GM12875 (cell line): ENCODE measurements at regions not wholly inside any gene's neighbourhood (a gene's known extent, or its start where the extent isn't known, plus 50 kb on each side); places are given as distances from the start of the nearest gene placed in this dataset.

Experiments
- H3K4me3 ChIP-seq: one replicate; pipeline ENCODE4 v1.5.1; 2011; ENCODE audit warnings: low read depth, low read length, control low read depth
- TF ChIP-seq, protein P1 (sequence below): IDR thresholded peaks from 2 replicates; pipeline ENCODE4 v1.5.1; 2011; ENCODE audit warnings: low read depth, mild to moderate bottlenecking, control low read depth, inconsistent platforms, low read length, moderate library complexity, borderline replicate concordance; ENCODE audit not compliant: insufficient read depth

DNA sequence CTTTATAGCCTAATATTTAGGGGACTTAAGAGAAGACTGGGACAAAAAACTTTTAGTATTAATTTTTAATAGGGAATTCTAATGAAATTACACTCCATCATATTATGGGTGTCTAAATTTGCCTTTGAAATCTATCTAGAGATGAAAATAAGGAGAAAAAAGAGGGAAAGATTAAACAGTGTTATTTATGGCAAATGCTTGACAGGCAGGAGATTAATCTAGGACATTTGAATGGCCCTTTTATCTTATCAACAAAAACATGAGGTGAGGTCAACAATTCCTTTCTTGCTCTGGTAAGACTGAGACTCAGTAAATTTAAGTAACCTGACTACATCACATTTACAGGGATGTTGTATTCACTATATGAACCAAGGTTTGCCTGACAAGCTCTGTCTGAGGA, 852.8 kb upstream of the CTNND2 start:
- TF ChIP-seq, protein P1, sequence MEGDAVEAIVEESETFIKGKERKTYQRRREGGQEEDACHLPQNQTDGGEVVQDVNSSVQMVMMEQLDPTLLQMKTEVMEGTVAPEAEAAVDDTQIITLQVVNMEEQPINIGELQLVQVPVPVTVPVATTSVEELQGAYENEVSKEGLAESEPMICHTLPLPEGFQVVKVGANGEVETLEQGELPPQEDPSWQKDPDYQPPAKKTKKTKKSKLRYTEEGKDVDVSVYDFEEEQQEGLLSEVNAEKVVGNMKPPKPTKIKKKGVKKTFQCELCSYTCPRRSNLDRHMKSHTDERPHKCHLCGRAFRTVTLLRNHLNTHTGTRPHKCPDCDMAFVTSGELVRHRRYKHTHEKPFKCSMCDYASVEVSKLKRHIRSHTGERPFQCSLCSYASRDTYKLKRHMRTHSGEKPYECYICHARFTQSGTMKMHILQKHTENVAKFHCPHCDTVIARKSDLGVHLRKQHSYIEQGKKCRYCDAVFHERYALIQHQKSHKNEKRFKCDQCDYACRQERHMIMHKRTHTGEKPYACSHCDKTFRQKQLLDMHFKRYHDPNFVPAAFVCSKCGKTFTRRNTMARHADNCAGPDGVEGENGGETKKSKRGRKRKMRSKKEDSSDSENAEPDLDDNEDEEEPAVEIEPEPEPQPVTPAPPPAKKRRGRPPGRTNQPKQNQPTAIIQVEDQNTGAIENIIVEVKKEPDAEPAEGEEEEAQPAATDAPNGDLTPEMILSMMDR, result no peak
- H3K4me3 ChIP-seq, result no peak overlapping the region

DNA sequence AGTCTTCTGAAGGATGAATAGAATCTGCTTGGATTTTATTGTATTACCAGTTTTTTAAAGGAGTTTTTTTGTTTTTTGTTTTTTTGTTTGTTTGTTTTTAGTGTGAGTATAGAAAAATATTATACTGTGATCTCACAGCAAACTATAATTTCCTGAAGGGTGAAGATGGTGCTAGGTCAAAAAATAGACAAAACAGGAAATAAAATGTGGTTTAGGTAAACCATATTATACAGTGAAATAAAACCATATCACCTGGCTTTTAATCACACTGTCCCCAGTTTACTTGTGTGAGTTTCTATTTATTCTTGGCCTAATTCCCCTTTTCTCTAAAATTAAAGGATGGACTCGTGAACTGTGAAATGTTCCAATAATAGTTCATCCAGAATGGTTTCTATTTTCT, 841.3 kb upstream of the CTNND2 start:
- H3K4me3 ChIP-seq, result no peak overlapping the region
- TF ChIP-seq, protein P1, result no peak

DNA sequence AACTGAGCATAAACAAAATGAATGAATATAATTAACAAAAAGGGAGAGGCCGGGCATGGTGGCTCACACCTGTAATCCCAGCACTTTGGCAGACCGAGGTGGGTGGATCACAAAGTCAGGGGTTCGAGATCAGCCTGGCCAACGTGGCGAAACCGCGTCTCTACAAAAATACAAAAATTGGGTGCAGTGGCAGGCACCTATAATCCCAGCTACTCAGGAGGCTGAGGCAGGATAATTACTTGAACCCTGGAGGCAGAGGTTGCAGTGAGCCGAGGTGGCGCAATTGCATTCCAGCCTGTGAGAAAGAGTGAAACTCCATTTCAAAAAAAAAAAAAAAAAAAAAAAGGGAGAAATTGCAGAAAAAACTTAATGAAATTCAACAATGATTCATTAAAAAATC, 839.3 kb upstream of the CTNND2 start:
- TF ChIP-seq, protein P1, result no peak
- H3K4me3 ChIP-seq, result no peak overlapping the region

DNA sequence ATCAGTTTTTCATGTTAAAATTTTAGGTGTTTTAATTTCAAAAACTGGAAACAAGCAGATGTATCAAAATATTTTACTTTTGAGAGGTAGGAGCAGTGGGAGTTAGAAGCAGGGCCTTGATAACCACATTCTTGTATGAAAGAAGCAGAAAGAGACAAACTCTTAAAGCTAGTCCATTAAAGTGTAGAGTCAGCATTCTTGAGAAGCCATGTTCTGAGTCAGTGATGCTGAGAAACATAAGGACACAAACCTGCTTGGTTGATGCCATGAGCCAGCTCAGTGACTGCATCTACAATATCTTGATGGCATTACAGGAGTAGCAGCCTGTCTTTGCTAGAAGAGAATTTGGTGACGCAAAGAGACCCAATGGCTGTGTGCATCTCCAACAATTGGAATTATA, 826.1 kb upstream of the CTNND2 start:
- H3K4me3 ChIP-seq, result no peak overlapping the region
- TF ChIP-seq, protein P1, result no peak

DNA sequence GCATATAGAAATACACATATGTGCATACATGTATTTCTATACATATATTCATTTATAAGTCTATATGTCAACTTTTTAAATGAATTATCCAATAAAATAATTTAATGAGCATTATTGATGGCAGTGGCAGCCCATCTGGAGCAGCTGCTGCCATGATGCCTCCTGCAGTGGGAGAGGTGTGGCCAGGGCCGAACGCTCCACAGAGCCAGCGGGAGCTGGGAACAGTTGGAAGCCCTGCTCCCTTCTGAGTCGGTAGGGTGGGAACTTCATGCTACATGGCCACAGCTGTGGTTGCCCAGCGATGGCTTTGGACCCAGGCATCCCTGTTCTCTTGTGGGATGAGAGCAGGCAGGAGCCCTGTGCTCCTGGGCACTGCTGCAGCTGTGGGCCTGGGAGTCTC, 812.4 kb upstream of the CTNND2 start:
- no peak overlapping the region for H3K4me3 ChIP-seq
- TF ChIP-seq, protein P1, result no peak

DNA sequence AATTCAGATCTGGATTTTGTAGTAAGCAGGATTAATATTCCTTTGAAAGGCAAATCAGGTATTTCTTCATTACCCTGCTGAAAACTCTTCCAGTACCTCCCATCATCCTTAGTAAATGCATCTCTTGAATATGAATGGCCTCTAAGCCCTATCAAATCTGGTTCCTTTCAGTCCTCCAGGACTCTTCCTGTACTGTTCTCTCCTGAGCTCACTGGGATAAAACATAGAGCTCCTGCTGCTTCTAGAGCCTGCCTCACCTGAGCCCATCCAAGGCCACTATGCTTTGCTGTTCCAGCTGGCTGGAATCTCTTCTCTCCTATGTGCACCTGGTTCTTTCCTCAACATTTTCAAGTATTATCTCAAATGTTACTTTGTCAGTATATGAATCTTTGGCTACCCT, 803.3 kb upstream of the CTNND2 start:
- TF ChIP-seq, protein P1, result no peak
- no peak overlapping the region for H3K4me3 ChIP-seq

DNA sequence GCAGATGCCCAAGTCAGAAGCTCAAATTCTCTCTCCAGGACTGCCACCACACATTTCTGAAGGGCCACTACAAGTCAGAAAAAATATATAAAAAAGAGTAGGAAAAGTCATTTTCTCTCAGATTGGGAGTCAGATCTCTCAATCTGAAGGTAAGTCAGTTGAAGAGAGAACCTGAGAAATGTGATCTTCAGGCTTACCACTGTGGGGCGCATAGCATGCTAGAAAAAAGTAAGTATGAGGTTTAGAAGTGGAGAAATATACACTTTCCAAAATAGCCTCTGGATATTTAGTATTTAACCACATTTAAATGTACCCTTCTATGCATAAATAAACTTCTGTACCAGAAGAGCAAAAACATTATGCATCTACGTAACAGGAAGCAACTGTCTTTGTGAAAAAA, 800.7 kb upstream of the CTNND2 start:
- TF ChIP-seq, protein P1, result no peak
- H3K4me3 ChIP-seq, result no peak overlapping the region
